ENCODE measurements at regions not wholly inside any gene's neighbourhood (a gene's known extent, or its start where the extent isn't known, plus 50 kb on each side); places are given as distances from the start of the nearest gene placed in this dataset.

DNA sequence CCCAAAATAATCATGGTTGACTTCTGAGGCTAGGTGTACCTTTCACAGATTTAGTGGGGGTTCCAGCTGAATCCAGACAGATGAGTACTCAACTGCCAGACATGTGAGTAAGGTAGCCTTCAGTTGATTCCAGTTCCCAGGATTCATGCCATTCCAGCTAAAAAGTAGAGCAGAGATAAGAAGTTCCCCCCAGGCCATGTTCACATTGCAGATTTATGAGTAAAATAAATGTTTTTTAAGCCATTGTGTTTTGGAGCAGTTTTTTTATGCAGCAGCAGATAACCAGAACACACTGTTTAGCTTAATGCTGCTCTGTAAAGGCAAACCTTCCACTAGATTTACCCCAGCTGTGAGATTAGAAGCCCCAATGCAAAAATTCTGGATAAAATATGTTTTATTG is 245.0 kb downstream of the RFPL4B start:
- TF ChIP-seq POLR2AphosphoS5 (IDR thresholded peaks at IDR 0.05; ENCODE audit: low read depth, low read length) (no peak), TAF1 (IDR thresholded peaks at IDR 0.05; ENCODE audit: borderline replicate concordance, insufficient read depth, low read length) (no peak)
